GM23338 (cell line): ENCODE measurements at regions not wholly inside any gene's neighbourhood (a gene's known extent, or its start where the extent isn't known, plus 50 kb on each side); places are given as distances from the start of the nearest gene placed in this dataset.

Experiments
- CTCF ChIP-seq, 2 experiments: fragments of 200-600 bp in 1 of 2; sonication (generic) in 1 of 2; conservative IDR thresholded peaks; 2 replicates each; pipeline versions ENCODE4 v1.5.1 to v1.6.1; 2016 to 2017; ENCODE audit warnings: antibody characterized with exemption in 2 of 2, low read depth in 2 of 2, mild to moderate bottlenecking in 2 of 2, moderate library complexity in 1 of 2
- EZH2 ChIP-seq: fragments of 200-600 bp; sonication (generic); IDR thresholded peaks from one replicate; pipeline ENCODE4 v1.8.0; 2017; ENCODE audit warnings: antibody characterized with exemption, mild to moderate bottlenecking, low read depth; ENCODE audit not compliant: unreplicated experiment
- REST ChIP-seq: IDR thresholded peaks from one replicate; pipeline ENCODE4 v1.6.1; 2018; ENCODE audit warnings: antibody characterized with exemption; ENCODE audit not compliant: unreplicated experiment

GRCh38 chr18:6569813-6570212 is 155.1 kb upstream of the L3MBTL4 start:
- no peak for TF ChIP-seq EZH2
- TF ChIP-seq CTCF (conservative IDR thresholded peaks at IDR 0.05; ENCODE audit: low read depth in 2 of 2), result no peak
- TF ChIP-seq REST, result no peak
